ENCODE measurements at regions not wholly inside any gene's neighbourhood (a gene's known extent, or its start where the extent isn't known, plus 50 kb on each side); places are given as distances from the start of the nearest gene placed in this dataset.

DNA sequence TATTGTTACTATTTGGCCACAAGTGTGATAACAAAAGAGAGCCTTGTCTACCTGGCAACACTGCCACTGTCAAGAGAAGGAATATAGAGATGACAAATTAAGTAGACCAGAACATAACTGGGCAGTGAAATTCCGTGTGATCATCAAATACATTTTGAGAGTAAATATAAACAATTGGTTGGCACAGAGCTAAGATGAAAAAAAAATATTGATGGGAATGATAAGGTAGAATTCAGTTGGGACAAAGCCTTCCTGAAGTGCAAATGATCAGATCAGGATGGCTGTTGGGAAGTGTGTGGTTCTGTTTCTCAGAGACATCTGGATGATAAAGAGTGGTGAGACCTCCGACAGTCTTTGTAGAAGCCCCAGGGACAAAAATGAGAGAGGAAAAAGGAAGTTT, 205.5 kb upstream of the CAMK1G start:
- no peak overlapping the region for H3K27ac ChIP-seq
- no peaks in the 10 kb centered on the region for H3K9me3 ChIP-seq (ENCODE audit: severe bottlenecking)
- H3K4me3 ChIP-seq (ENCODE audit: low read depth, low read length): no peak overlapping the region
- H3K36me3 ChIP-seq: no peaks in the 10 kb centered on the region
- DNase-seq: no peak
- H3K27me3 ChIP-seq (ENCODE audit: insufficient read depth, low read depth, severe bottlenecking): peaks cover 28% of the 10 kb centered on the region
- TF ChIP-seq, protein P1, sequence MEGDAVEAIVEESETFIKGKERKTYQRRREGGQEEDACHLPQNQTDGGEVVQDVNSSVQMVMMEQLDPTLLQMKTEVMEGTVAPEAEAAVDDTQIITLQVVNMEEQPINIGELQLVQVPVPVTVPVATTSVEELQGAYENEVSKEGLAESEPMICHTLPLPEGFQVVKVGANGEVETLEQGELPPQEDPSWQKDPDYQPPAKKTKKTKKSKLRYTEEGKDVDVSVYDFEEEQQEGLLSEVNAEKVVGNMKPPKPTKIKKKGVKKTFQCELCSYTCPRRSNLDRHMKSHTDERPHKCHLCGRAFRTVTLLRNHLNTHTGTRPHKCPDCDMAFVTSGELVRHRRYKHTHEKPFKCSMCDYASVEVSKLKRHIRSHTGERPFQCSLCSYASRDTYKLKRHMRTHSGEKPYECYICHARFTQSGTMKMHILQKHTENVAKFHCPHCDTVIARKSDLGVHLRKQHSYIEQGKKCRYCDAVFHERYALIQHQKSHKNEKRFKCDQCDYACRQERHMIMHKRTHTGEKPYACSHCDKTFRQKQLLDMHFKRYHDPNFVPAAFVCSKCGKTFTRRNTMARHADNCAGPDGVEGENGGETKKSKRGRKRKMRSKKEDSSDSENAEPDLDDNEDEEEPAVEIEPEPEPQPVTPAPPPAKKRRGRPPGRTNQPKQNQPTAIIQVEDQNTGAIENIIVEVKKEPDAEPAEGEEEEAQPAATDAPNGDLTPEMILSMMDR (IDR thresholded peaks at IDR 0.05; ENCODE audit: low read depth, low read length): no peak

- Histone ChIP-seq H3K36me3 (no peaks in the 10 kb centered on the region), H3K9me3 (ENCODE audit: severe bottlenecking) (no peaks in the 10 kb centered on the region), H3K27ac (no peak overlapping the region), H3K4me3 (ENCODE audit: low read depth, low read length) (no peak overlapping the region), H3K27me3 (ENCODE audit: insufficient read depth, low read depth, severe bottlenecking) (peaks cover 25% of the 10 kb centered on the region)
- TF ChIP-seq, protein P1 (IDR thresholded peaks at IDR 0.05; ENCODE audit: low read depth, low read length): no peak
- no peak for DNase-seq
Observed at GRCh38 chr1:209379280-209379679, 204.2 kb upstream of the CAMK1G start.

GRCh38 chr1:209380420-209380819, 203.1 kb upstream of the CAMK1G start:
- H3K36me3 ChIP-seq: no peaks in the 10 kb centered on the region
- H3K9me3 ChIP-seq (ENCODE audit: severe bottlenecking): no peaks in the 10 kb centered on the region
- TF ChIP-seq, protein P1 (IDR thresholded peaks at IDR 0.05; ENCODE audit: low read depth, low read length): no peak
- H3K4me3 ChIP-seq (ENCODE audit: low read depth, low read length): no peak overlapping the region
- no peak overlapping the region for H3K27ac ChIP-seq
- no peak for DNase-seq
- peaks cover 23% of the 10 kb centered on the region for H3K27me3 ChIP-seq (ENCODE audit: insufficient read depth, low read depth, severe bottlenecking)

DNA sequence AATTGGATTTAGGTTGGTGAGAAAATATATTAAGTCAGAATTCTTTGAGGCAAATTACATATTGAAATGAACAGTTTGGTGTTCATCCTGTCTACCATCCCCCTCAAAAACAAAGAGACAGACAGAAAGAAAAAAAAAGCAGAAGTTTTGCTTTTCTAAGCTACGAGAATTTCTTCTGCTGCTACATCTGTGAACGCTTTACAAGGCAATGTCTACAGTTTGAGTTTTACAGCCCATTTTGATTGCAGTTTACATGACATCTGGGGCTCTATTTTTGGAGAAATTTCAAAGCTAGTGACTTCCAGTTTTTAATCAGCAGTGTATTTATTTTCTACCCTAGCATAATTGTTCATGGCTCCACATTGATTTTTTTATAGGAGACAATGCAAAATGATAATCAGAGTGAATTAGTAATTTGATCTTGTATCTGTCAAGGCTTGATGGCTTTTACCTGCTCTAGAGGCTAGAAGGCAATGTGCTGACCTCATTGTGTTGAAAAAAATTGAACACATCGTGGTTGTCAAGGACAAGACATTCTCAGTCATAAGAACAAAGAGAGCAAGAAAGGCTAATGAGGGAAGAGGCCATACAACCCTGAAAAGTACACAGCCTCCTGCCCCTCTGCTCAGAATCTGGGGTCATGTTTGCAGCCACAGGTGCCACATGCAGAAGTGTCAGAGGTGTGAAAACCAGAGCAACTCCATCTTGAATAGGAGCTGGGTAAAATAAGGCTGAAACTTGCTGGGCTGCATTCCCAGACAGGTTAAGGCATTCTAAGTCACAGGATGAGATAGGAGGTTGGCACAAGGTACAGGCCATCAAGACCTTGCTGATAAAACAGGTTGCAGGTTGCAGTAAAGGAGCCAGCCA, 201.0 kb upstream of the CAMK1G start:
- Histone ChIP-seq H3K9me3 (ENCODE audit: severe bottlenecking) (no peaks in the 10 kb centered on the region), H3K27ac (no peak overlapping the region), H3K4me3 (ENCODE audit: low read depth, low read length) (no peak overlapping the region), H3K27me3 (ENCODE audit: insufficient read depth, low read depth, severe bottlenecking) (peaks cover 23% of the 10 kb centered on the region), H3K36me3 (no peaks in the 10 kb centered on the region)
- no peak for DNase-seq
- TF ChIP-seq, protein P1 (IDR thresholded peaks at IDR 0.05; ENCODE audit: low read depth, low read length): no peak

DNA sequence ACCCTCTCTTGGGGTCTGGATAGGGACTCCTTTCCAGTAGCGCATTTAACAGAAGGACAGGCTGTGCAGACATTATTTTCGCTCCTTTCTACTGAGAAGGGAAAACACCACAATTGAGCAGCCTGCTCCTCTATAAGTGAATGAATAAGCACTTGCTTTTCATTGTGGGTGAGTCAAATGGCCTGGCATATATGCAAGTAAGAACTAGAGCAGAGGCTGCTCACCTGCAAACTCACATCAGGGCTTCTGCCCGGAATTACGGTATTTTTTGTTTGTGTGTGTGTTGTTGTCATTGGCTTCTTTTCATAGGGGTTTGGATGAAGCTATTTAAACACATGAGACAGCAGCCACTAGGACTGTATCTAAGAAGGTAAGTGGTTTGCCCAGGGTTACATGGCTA, 200.1 kb upstream of the CAMK1G start:
- TF ChIP-seq, protein P1 (IDR thresholded peaks at IDR 0.05; ENCODE audit: low read depth, low read length): no peak
- no peak for DNase-seq
- Histone ChIP-seq H3K9me3 (ENCODE audit: severe bottlenecking) (no peaks in the 10 kb centered on the region), H3K4me3 (ENCODE audit: low read depth, low read length) (no peak overlapping the region), H3K27ac (no peak overlapping the region), H3K27me3 (ENCODE audit: insufficient read depth, low read depth, severe bottlenecking) (peaks cover 23% of the 10 kb centered on the region), H3K36me3 (no peaks in the 10 kb centered on the region)

Measured in WERI-Rb-1 (cell line).